ENCODE measurements at regions not wholly inside any gene's neighbourhood (a gene's known extent, or its start where the extent isn't known, plus 50 kb on each side); places are given as distances from the start of the nearest gene placed in this dataset.

DNA sequence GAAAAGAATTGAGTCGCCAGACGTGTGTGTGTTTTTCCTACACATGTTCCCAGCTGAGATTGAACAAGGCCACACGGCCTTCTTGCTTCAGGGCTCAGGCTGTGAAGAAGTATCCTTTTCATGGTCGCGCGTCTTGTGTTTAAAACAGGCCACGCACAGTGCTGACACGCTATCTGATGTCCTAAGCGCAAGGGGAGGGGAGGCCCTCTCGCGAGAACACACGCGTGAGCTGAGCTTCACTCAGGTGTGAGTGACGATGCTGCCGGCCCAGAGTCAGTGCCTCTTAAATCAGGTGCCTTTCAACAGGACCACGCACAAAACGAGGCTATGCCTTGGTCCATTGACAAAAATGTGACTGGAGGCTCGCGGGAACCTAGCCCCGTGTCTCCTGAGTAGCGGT, 103.7 kb downstream of the TEX29 start:
- Histone ChIP-seq H2AFZ (ENCODE audit: low read depth, low read length) (no peak overlapping the region), H4K20me1 (ENCODE audit: insufficient read depth) (no peaks in the 10 kb centered on the region), H3K9me2 (ENCODE audit: insufficient read depth, low read length) (no peaks in the 10 kb centered on the region), H3F3A (ENCODE audit: insufficient read depth, low read length, poor library complexity, severe bottlenecking) (no peaks in the 10 kb centered on the region), H3K9me3 (ENCODE audit: low read length) (no peaks in the 10 kb centered on the region), H3K36me3 (ENCODE audit: insufficient read depth, low read length) (no peaks in the 10 kb centered on the region), H3K9ac (ENCODE audit: low read length) (no peak overlapping the region), H3K27ac (ENCODE audit: low read length) (no peak overlapping the region), H3K27me3 (ENCODE audit: insufficient read depth, low read depth, low read length) (no peaks in the 10 kb centered on the region), H3K4me3 (ENCODE audit: low read length) (no peak overlapping the region), H3K4me2 (ENCODE audit: low read length) (no peak overlapping the region), H3K79me2 (replicated peaks; ENCODE audit: insufficient read depth, low read length) (no peaks in the 10 kb centered on the region)
- no peak for TF ChIP-seq MXI1 (conservative IDR thresholded peaks at IDR 0.05; ENCODE audit: poor library complexity, severe bottlenecking)
- TF ChIP-seq, protein P1, sequence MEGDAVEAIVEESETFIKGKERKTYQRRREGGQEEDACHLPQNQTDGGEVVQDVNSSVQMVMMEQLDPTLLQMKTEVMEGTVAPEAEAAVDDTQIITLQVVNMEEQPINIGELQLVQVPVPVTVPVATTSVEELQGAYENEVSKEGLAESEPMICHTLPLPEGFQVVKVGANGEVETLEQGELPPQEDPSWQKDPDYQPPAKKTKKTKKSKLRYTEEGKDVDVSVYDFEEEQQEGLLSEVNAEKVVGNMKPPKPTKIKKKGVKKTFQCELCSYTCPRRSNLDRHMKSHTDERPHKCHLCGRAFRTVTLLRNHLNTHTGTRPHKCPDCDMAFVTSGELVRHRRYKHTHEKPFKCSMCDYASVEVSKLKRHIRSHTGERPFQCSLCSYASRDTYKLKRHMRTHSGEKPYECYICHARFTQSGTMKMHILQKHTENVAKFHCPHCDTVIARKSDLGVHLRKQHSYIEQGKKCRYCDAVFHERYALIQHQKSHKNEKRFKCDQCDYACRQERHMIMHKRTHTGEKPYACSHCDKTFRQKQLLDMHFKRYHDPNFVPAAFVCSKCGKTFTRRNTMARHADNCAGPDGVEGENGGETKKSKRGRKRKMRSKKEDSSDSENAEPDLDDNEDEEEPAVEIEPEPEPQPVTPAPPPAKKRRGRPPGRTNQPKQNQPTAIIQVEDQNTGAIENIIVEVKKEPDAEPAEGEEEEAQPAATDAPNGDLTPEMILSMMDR (IDR thresholded peaks at IDR 0.05; ENCODE audit: poor library complexity, severe bottlenecking) = no peak
- no peak for TF ChIP-seq RAD21 (conservative IDR thresholded peaks at IDR 0.05)
- no peak for TF ChIP-seq EP300 (conservative IDR thresholded peaks at IDR 0.05; ENCODE audit: poor library complexity, severe bottlenecking)
- TF ChIP-seq, protein P2, sequence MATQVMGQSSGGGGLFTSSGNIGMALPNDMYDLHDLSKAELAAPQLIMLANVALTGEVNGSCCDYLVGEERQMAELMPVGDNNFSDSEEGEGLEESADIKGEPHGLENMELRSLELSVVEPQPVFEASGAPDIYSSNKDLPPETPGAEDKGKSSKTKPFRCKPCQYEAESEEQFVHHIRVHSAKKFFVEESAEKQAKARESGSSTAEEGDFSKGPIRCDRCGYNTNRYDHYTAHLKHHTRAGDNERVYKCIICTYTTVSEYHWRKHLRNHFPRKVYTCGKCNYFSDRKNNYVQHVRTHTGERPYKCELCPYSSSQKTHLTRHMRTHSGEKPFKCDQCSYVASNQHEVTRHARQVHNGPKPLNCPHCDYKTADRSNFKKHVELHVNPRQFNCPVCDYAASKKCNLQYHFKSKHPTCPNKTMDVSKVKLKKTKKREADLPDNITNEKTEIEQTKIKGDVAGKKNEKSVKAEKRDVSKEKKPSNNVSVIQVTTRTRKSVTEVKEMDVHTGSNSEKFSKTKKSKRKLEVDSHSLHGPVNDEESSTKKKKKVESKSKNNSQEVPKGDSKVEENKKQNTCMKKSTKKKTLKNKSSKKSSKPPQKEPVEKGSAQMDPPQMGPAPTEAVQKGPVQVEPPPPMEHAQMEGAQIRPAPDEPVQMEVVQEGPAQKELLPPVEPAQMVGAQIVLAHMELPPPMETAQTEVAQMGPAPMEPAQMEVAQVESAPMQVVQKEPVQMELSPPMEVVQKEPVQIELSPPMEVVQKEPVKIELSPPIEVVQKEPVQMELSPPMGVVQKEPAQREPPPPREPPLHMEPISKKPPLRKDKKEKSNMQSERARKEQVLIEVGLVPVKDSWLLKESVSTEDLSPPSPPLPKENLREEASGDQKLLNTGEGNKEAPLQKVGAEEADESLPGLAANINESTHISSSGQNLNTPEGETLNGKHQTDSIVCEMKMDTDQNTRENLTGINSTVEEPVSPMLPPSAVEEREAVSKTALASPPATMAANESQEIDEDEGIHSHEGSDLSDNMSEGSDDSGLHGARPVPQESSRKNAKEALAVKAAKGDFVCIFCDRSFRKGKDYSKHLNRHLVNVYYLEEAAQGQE (IDR thresholded peaks at IDR 0.05; ENCODE audit: borderline replicate concordance) = no peak
- TF ChIP-seq SMC3 (conservative IDR thresholded peaks at IDR 0.05; ENCODE audit: poor library complexity) = no peak
- no peak for TF ChIP-seq EZH2 (IDR thresholded peaks at IDR 0.05; ENCODE audit: borderline replicate concordance, insufficient read depth, low read length, poor library complexity, severe bottlenecking)
- TF ChIP-seq TAF1 (IDR thresholded peaks at IDR 0.05; ENCODE audit: low read depth) = no peak
- TF ChIP-seq POLR2AphosphoS5 (IDR thresholded peaks at IDR 0.05) = no peak

DNA sequence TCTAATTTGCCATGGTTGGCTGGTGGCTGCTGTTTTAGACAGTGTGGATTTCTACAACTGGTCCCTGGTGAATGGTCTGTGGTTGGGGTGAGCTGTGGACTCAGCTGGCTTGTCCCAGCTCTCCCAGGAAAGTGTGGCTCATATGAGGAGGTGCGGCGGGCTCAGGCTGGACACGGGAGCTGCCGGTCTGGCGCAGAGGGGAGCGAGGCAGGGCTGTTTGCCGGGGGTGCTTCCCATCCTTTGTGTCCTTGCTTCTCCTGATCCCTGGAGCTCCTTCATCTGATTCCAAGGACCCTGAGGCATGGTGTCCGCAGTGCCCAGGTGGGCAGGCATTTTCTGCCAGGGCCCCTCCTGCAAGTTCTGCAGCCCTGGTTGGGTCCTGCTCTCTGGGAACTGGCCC, 104.9 kb downstream of the TEX29 start:
- Histone ChIP-seq H3K27ac (ENCODE audit: low read length) (no peak overlapping the region), H3K9me2 (ENCODE audit: insufficient read depth, low read length) (no peaks in the 10 kb centered on the region), H3K4me3 (ENCODE audit: low read length) (no peak overlapping the region), H3K9me3 (ENCODE audit: low read length) (no peaks in the 10 kb centered on the region), H2AFZ (ENCODE audit: low read depth, low read length) (no peak overlapping the region), H3K4me2 (ENCODE audit: low read length) (no peak overlapping the region), H3K27me3 (ENCODE audit: insufficient read depth, low read depth, low read length) (no peaks in the 10 kb centered on the region), H3F3A (ENCODE audit: insufficient read depth, low read length, poor library complexity, severe bottlenecking) (no peaks in the 10 kb centered on the region), H3K79me2 (replicated peaks; ENCODE audit: insufficient read depth, low read length) (no peaks in the 10 kb centered on the region), H3K36me3 (ENCODE audit: insufficient read depth, low read length) (no peaks in the 10 kb centered on the region), H3K9ac (ENCODE audit: low read length) (no peak overlapping the region), H4K20me1 (ENCODE audit: insufficient read depth) (no peaks in the 10 kb centered on the region)
- TF ChIP-seq, protein P2 (IDR thresholded peaks at IDR 0.05; ENCODE audit: borderline replicate concordance) = no peak
- TF ChIP-seq, protein P1 (IDR thresholded peaks at IDR 0.05; ENCODE audit: poor library complexity, severe bottlenecking) = no peak
- TF ChIP-seq TAF1 (IDR thresholded peaks at IDR 0.05; ENCODE audit: low read depth) (no peak), RAD21 (conservative IDR thresholded peaks at IDR 0.05) (no peak), MXI1 (conservative IDR thresholded peaks at IDR 0.05; ENCODE audit: poor library complexity, severe bottlenecking) (no peak), EP300 (conservative IDR thresholded peaks at IDR 0.05; ENCODE audit: poor library complexity, severe bottlenecking) (no peak), SMC3 (conservative IDR thresholded peaks at IDR 0.05; ENCODE audit: poor library complexity) (no peak), EZH2 (IDR thresholded peaks at IDR 0.05; ENCODE audit: borderline replicate concordance, insufficient read depth, low read length, poor library complexity, severe bottlenecking) (no peak), POLR2AphosphoS5 (IDR thresholded peaks at IDR 0.05) (no peak)
